ENCODE measurements at regions not wholly inside any gene's neighbourhood (a gene's known extent, or its start where the extent isn't known, plus 50 kb on each side); places are given as distances from the start of the nearest gene placed in this dataset.
"Not testable (repeated sequence)": the region's sequence is repeated elsewhere in the genome, so short reads cannot be mapped to it uniquely, and the experiment has no call there.

- DNase-seq: peak in 4 of 6 experiments; percentile 4 to 32 (median 24)
Measured at GRCh38 chr12:47408171-47408871, 297.5 kb downstream of the RPAP3 start.

- no peak for DNase-seq
Measured at GRCh38 chr12:47407463-47408129, 298.2 kb downstream of the RPAP3 start.

DNA sequence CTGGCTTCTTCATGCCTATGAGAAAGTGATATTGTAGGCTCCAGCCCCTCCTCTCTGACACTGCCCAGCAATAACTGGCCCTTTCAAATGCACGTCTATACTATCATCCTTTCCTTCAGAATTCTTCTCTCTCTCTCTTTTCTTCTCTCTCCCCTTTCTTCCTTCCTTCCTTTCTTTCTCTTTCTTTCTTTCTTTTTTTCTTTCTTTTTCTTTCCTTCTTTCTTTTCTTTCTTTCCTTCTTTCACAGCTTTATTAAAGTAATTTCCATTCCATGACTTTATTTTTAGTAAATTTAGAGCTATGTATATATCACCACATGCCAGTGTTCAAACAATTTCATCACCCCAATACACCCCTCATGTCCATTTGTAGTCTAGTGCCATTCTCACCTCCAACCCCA lies 302.1 kb downstream of the RPAP3 start:
- no peak for DNase-seq

DNA sequence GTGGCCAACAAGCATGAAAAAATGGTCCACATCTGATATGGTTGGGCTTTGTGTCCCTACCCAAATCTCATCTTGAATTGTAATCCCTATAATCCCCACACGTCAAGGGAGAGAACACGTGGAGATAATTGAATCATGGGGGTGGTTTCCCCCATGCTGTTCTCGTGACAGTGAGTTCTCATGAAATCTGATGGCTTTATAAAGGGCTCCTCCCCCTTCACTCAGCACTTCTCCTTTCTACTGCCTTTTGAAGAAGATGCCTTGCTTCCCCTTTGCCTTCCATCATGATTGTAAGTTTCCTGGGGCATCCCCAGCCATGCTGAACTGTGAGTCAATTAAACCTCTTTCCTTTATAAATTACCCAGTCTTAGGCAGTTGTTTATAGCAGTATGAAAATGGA lies 304.6 kb downstream of the RPAP3 start:
- DNase-seq: not testable (repeated sequence)

- no peak for DNase-seq
Measured at GRCh38 chr12:47400266-47400665, 305.6 kb downstream of the RPAP3 start.

DNA sequence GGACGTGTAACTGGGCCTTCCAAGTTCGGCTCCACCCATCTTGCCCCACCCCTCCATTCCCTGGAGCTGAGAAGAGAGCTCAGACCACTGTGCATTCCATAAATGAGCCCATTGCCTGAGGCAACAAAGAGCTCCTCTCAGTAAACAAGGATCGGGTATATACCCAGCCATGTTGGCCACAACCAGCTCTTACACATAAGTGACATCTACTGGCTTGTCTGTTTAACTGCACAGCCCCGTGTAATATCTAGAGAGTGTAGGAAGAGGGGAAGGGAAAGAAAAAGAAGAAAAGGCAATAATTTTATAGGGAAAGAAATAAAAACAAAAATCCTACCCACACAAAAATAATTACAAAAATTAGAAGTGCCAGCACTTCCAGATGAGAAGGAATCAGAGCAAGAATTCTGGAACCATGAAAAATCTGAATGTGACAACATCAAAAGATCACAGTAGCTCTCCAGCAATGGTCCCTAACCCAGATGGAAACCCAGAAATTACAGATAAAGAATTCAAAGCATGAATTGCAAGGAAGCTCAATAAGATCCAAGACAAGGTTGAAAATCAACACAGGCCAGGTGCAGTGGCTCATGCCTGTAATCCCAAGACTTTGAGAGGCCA lies 308.1 kb downstream of the RPAP3 start:
- peak in 5 of 6 experiments; percentile 7 to 59 (median 49) for DNase-seq

DNA sequence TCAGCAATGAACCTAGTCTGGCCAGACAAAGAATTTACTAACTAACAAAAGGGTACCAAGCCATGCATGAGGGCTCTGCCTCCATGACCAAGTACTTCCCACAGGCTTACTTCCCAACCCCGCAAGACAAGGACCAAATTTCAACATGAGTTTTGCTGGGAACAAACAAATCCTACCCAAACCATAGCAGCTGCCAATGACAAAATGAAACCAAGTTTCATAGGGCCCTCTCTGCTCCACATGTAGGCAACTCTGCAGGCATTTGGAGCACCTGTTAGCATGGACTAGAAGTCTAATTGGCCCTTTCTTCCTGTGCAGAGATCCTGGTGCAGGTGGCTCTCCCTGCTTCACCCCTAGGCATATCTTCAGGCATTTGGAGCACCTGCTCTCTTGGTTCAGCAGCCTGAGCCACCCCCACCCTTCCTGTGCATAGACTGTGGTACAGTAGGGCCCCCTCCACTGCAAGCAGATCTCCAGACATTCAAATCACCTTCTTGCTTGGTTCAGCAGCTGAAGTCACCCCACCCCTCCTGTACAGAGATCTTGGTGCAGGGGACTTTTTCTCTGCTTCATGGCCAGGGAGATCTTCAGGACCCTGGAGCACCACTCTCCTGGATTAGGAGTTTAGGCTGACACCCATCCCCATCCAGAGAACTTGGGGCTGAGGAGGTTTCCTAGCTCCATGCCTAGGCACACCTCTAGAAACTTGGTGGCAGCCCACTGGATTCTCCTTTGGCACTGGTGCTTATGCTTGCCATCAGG lies 308.7 kb downstream of the RPAP3 start:
- peak in 2 of 6 experiments; percentile 4 to 23 for DNase-seq

GRCh38 chr12:47394070-47394469 lies 311.8 kb downstream of the RPAP3 start:
- DNase-seq: no peak

DNA sequence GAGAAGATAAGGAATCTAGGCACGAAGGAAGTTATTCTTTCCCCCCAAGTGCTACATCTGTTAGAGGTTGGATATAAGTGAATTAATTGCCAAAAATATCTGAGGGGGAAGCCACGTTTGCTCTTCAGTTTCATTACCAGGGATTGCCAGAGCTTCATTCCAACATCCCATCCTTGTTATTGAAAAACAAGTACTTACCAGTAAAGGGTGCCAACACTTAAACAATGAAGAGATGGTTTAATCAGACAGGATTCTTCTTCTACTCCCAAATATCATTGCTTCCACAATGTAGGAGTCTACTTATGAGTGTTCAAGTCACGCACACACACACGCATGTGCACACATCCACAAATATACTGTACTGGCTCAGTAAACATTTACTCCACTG lies 312.4 kb downstream of the RPAP3 start:
- no peak for DNase-seq

DNA sequence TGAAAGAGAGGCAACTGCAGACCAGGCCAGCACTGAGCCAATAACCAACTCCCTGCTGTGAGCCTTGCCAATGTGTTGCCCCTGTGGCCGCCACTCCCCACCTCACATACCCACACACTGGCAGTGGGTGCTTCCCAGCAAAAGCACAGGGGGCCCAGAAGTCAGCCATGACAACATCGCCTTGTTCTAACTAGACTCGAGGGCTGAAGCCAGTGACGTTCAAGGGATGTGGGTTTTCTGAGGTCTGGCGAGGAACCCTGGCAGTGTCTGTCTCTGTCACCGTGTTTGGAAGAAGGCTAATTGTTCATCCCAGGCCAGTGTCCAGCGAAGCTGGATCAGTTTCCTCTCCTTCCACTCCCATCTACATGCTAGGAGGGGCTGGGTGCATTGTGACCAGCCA lies 311.8 kb upstream of the AMIGO2 start:
- DNase-seq: peak in 5 of 6 experiments; percentile 19 to 68 (median 63)

DNA sequence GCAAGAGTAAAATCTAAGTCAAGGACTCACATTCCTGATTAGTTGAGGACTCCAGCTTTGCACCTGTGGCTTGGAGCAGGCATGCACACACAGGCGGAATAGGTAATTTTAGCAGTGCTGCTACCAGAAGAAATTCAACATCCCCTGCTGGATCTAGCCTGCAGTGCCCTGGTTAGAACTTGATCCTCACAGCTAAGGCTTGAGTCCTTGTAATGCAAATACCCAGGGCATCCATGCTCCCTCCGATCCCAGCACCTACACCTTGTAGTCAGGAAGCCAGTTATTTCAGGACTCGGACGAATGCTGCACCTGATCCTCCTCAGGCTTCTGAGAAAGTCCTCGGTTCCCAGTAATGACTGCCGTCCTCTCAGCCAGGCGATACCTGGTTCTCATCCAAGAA lies 309.0 kb upstream of the AMIGO2 start:
- no peak for DNase-seq

- no peak for DNase-seq
Measured at GRCh38 chr12:47387994-47388393, 308.2 kb upstream of the AMIGO2 start.

- DNase-seq: no peak
Measured at GRCh38 chr12:47385653-47386052, 305.9 kb upstream of the AMIGO2 start.

DNA sequence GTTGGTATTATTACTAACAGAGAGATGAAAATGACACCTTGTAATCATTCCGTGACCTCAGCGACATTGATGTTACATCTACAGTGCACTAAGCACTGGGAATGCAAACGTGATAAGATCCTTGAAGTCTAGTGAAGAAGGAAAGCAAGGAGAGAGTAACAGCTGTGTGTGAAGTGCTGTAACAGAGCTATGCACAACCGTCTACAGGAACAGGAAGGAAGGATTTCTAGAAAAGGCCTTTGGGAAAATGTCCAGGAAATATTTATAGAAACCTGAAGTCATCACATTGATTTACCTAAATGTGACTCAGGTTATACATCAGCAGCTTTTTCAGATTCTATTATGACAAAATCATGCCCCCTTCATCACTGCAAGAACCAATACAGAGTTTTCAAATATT lies 304.2 kb upstream of the AMIGO2 start:
- no peak for DNase-seq

- DNase-seq: no peak
Measured at GRCh38 chr12:47382305-47382704, 302.5 kb upstream of the AMIGO2 start.

GRCh38 chr12:47378907-47379306 lies 299.1 kb upstream of the AMIGO2 start:
- DNase-seq: no peak

DNA sequence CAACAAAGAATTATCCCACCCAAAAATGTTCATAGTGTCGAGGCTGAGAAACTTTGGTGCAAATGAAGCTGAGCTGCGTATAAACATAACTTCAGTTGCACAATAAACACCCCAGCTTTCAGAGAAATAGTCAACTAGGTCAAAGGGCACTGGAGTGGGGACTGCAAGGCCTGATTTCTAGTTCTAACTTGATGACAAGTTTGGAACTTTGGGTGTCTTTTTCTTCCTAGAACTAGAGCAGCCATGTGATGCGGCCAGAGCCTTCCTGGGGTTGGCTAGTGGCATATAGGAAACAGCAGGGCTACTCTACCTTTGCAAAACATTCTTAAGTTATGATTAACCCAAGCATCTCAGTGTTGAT lies 298.4 kb upstream of the AMIGO2 start:
- no peak for DNase-seq

DNA sequence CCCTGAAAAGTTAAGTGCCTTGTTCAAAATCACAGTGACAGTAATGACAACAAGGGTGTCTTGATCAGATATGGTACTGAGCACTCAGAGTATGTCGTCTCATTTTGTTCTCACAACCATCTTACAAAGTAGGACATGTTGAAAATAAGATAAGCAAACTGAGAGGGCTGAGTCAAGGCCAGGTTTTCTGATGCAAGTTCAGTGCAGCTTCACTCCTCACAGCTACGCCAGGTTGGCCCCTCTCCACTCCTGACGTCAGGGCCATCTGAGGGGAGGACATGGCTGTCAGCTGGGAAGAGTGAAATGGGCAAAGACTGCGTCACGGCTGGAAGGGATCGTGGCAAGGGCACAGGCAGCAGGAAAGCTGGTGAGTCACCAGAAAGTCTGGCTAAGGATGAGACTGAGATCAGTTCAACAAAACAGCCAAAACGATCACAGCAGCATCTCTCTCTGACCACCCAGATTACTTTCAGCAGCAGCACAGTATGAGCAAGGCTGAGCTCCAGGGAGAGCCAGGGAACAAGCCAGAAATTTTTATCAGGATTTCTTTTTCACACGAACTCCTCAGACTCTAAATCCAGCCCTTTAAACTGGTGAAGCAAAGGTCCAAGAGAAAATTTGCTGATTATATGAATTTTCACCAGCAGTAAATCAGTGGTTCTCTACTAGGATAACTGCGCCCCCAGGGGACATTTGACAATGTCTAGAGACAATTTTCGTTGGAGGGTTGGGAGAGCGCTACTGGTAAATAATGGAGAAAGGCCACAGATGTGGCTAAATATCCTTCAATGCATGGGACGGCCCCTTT lies 297.9 kb upstream of the AMIGO2 start:
- DNase-seq: no peak

- DNase-seq: no peak
Measured at GRCh38 chr12:47376927-47377326, 297.2 kb upstream of the AMIGO2 start.

DNA sequence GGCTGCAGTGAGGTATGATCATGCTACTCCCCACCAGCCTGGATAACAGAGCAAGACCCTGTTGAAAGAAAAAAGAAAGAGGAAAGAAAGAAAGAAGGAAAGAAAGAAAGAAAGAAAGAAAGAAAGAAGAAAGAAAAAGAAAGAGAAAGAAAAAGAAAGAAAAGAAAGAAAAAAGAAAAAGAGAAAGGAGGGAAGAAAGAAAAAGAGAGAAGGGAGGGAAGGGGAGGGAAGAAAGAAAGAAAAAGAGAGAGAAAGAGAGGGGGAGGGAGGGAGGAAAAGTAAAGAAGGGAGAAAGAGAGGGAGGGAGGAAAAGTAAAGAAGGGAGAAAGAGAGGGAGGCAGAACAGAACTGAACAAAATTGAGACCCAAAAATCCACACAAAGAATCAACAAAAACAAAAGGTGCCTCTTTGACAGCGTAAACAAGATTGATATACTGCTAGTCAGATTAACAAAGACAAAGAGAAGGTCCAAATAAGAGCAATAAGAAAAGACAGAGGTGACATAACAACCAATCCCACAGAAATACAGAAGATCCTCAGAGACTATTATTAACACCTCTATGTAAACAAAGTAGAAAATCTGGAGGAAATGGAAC lies 293.9 kb upstream of the AMIGO2 start:
- no peak for DNase-seq

DNA sequence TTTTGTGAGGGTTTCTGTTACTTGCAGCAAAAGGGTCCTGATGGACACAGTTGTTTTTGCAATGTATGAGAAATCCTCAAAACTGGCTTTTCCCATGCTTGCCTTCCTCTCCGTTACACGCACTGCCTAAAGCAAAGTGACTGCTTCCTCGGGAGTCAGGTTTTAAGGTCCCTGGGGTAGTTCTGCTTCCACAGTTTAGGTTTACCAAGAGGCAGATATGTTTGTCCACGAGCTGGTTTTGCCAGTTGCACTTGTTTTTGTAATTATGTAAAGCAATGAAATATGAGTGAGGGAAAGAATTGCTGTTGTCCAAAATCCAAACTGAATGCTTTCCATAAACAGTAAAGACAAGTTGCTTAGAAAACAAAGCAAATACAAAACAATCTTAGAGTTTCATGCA lies 290.7 kb upstream of the AMIGO2 start:
- no peak for DNase-seq

- no peak for DNase-seq
Measured at GRCh38 chr12:47369085-47369484, 289.3 kb upstream of the AMIGO2 start.
